OCI-LY3 (cell line): ENCODE measurements at regions not wholly inside any gene's neighbourhood (a gene's known extent, or its start where the extent isn't known, plus 50 kb on each side); places are given as distances from the start of the nearest gene placed in this dataset.
A peak's percentile ranks its signal among the peaks of the same experiment; 100 is the strongest.

ENCODE experiments used
- H2AFZ ChIP-seq: fragments of 200-600, 300-600 bp; shearing (Covaris generic); 2 replicates; pipeline ENCODE4 v1.6.0; 2014; ENCODE audit warnings: antibody characterized with exemption, low read depth, low read length
- H3K27ac ChIP-seq: fragments of 200-600, 300-600 bp; sonication (generic); 2 replicates; pipeline ENCODE4 v1.5.1; 2014; ENCODE audit warnings: mild to moderate bottlenecking, low read length, moderate library complexity, mixed read lengths
- H3K27me3 ChIP-seq: fragments of 200-600, 300-600 bp; sonication (generic); 2 replicates; pipeline ENCODE4 v1.6.1; 2014; ENCODE audit warnings: low read depth, low read length, mixed read lengths
- H3K36me3 ChIP-seq: fragments of 200-600, 300-600 bp; sonication (generic); replicated peaks from 2 replicates; pipeline ENCODE3; 2014; ENCODE audit warnings: low read depth, low read length, mixed read lengths
- H3K4me1 ChIP-seq: fragments of 300-600, 200-600 bp; sonication (generic); 2 replicates; pipeline ENCODE4 v1.6.1; 2014; ENCODE audit warnings: low read length, mixed read lengths
- H3K4me2 ChIP-seq: fragments of 200-600, 300-600 bp; sonication (generic); 2 replicates; pipeline ENCODE4 v1.6.1; 2014; ENCODE audit warnings: low read length, mixed read lengths
- H3K4me3 ChIP-seq: fragments of 300-600, 200-600 bp; sonication (generic); 2 replicates; pipeline ENCODE4 v1.5.1; 2014; ENCODE audit warnings: antibody characterized with exemption, mild to moderate bottlenecking, low read length, moderate library complexity
- H3K79me2 ChIP-seq: fragments of 300-600, 200-600 bp; shearing (Covaris generic); 2 replicates; pipeline ENCODE4 v1.6.1; 2014; ENCODE audit warnings: mild to moderate bottlenecking, low read length, mixed read lengths
- H3K9ac ChIP-seq: fragments of 300-600, 200-600 bp; shearing (Covaris generic); 2 replicates; pipeline ENCODE4 v1.6.0; 2014; ENCODE audit warnings: mild to moderate bottlenecking, low read length, moderate library complexity
- H3K9me3 ChIP-seq: fragments of 200-600, 300-600 bp; shearing (Covaris generic); 2 replicates; pipeline ENCODE4 v1.6.1; 2014; ENCODE audit warnings: low read length, mixed read lengths; ENCODE audit not compliant: insufficient read depth
- H4K20me1 ChIP-seq: fragments of 200-600, 300-600 bp; sonication (generic); 2 replicates; pipeline ENCODE4 v1.6.1; 2016; ENCODE audit warnings: low read length, mixed read lengths; ENCODE audit not compliant: insufficient read depth
- EZH2phosphoT487 ChIP-seq: fragments of 200-600 bp; shearing (Covaris generic); IDR thresholded peaks from 2 replicates; pipeline ENCODE4 v1.6.1; 2018; ENCODE audit warnings: antibody characterized with exemption, mixed run types, low read depth
- TF ChIP-seq, protein P1 (sequence below): fragments of 200-600, 300-600 bp; sonication (generic); IDR thresholded peaks from 2 replicates; pipeline ENCODE4 v1.5.1; 2014; ENCODE audit warnings: antibody characterized with exemption, low read length, low read depth

DNA sequence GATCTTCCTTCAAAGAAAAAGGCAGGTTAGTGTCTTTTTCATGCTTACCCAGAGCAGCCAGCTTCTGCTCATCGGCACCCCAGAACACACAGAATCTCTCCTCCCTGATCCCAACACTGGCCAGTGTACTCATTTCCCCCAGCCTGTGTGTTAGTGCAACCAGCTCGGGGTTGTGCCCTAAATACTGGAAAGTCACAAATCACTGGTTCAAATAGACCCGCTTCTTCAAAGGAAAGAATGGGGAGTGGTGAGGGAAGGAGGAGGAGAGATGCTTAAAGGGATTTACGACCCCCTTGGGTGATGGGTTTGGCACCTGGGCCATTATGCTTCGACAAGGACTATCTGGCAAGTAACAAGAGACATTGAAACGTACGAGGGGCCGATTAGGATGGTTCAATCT is 114.0 kb downstream of the FOXB1 start:
- H3K9ac ChIP-seq, result peak overlapping the region; percentile 48
- no peaks in the 10 kb centered on the region for H3K79me2 ChIP-seq
- H4K20me1 ChIP-seq, result no peaks in the 10 kb centered on the region
- no peaks in the 10 kb centered on the region for H3K27me3 ChIP-seq
- no peaks in the 10 kb centered on the region for H3K9me3 ChIP-seq
- H3K27ac ChIP-seq, result peak overlapping the region; percentile 99
- H3K4me1 ChIP-seq, result peaks cover 94% of the 10 kb centered on the region
- peak overlapping the region; percentile 64 for H2AFZ ChIP-seq
- no peaks in the 10 kb centered on the region for H3K36me3 ChIP-seq
- TF ChIP-seq EZH2phosphoT487, result no peak
- TF ChIP-seq, protein P1, sequence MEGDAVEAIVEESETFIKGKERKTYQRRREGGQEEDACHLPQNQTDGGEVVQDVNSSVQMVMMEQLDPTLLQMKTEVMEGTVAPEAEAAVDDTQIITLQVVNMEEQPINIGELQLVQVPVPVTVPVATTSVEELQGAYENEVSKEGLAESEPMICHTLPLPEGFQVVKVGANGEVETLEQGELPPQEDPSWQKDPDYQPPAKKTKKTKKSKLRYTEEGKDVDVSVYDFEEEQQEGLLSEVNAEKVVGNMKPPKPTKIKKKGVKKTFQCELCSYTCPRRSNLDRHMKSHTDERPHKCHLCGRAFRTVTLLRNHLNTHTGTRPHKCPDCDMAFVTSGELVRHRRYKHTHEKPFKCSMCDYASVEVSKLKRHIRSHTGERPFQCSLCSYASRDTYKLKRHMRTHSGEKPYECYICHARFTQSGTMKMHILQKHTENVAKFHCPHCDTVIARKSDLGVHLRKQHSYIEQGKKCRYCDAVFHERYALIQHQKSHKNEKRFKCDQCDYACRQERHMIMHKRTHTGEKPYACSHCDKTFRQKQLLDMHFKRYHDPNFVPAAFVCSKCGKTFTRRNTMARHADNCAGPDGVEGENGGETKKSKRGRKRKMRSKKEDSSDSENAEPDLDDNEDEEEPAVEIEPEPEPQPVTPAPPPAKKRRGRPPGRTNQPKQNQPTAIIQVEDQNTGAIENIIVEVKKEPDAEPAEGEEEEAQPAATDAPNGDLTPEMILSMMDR, result no peak
- peak overlapping the region; percentile 22 for H3K4me3 ChIP-seq
- H3K4me2 ChIP-seq, result peak overlapping the region; percentile 86

DNA sequence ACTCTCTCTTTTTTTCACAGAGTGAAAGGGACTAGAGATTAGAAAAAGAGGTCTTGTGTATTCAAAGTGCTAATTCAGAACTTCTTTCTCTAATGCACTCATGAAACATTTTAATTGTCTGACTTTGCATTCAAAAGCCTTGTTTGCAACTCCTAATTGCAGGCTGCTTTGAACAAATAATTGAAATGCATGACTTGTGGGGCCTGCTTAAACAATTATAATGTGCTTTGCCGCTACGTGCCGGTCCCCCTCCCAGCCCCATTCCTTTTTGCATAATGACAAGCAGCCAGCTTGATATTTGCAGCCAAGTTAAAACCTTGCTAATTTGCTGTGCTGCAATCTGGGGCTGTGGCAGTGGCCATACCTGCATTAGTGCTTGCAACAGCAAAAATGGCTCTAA is 114.5 kb downstream of the FOXB1 start:
- TF ChIP-seq, protein P1, result no peak
- TF ChIP-seq EZH2phosphoT487, result no peak
- H3K9ac ChIP-seq, result peak overlapping the region; percentile 48
- peak overlapping the region; percentile 22 for H3K4me3 ChIP-seq
- H3K79me2 ChIP-seq, result no peaks in the 10 kb centered on the region
- H2AFZ ChIP-seq, result peak overlapping the region; percentile 64; the same call in 1 of the 2 replicates
- peak overlapping the region; percentile 99 for H3K27ac ChIP-seq
- no peaks in the 10 kb centered on the region for H3K36me3 ChIP-seq
- H3K4me2 ChIP-seq, result peak overlapping the region; percentile 86
- peaks cover 93% of the 10 kb centered on the region for H3K4me1 ChIP-seq
- H3K9me3 ChIP-seq, result no peaks in the 10 kb centered on the region
- no peaks in the 10 kb centered on the region for H3K27me3 ChIP-seq
- H4K20me1 ChIP-seq, result no peaks in the 10 kb centered on the region

DNA sequence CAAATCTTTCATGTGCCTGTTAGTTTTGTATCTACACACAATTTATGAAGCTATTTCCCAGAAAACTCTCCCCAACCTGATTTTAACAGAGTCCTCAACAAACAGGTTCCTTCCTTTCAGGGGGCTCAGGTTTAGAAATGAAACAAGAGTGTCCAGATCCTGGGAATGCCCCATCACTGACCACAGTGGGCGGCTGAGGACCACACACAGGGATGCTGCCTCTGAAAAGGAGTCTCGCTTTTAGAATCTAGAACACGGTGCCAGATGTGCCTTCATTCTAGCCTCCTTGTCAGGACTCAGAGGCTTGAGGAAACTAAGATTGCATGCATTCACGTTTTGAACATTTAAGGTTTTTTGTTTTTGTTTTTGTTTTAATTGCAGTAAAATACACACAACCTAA is 115.0 kb downstream of the FOXB1 start:
- H3K36me3 ChIP-seq, result no peaks in the 10 kb centered on the region
- peak overlapping the region; percentile 86 for H3K4me2 ChIP-seq
- no peaks in the 10 kb centered on the region for H3K79me2 ChIP-seq
- H3K4me1 ChIP-seq, result peaks cover 95% of the 10 kb centered on the region
- peak overlapping the region; percentile 99 for H3K27ac ChIP-seq
- H3K4me3 ChIP-seq, result no peak overlapping the region
- H3K27me3 ChIP-seq, result no peaks in the 10 kb centered on the region
- H2AFZ ChIP-seq, result no peak overlapping the region
- no peak for TF ChIP-seq EZH2phosphoT487
- TF ChIP-seq, protein P1, result no peak
- H4K20me1 ChIP-seq, result no peaks in the 10 kb centered on the region
- no peaks in the 10 kb centered on the region for H3K9me3 ChIP-seq
- peak overlapping the region; percentile 87 for H3K9ac ChIP-seq

DNA sequence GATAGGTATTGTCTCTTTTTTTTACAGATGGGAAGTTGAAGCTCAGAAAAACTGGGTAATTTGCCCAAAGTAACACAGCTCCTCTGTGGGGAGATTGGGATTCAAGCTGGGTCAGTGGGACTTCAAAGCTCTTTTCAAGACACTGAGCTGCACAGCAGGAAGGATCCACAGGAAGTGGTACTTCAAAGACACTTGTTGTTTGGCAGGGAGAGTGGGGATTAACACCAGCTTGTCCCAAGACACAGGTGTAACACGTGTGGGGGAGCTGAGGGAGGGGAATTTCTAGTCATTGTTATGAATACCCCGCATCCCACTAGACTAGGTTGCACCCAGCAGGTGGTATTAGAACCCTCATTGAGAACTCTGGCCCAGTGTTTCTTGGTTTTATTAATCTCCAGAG is 116.0 kb downstream of the FOXB1 start:
- no peaks in the 10 kb centered on the region for H3K9me3 ChIP-seq
- H3K79me2 ChIP-seq, result no peaks in the 10 kb centered on the region
- peak overlapping the region; percentile 87 for H3K9ac ChIP-seq
- peaks cover 95% of the 10 kb centered on the region for H3K4me1 ChIP-seq
- TF ChIP-seq EZH2phosphoT487, result no peak
- TF ChIP-seq, protein P1, result no peak
- no peaks in the 10 kb centered on the region for H3K27me3 ChIP-seq
- no peaks in the 10 kb centered on the region for H4K20me1 ChIP-seq
- H3K4me2 ChIP-seq, result peak overlapping the region; percentile 86
- peak overlapping the region; percentile 27; the same call in 1 of the 2 replicates for H2AFZ ChIP-seq
- no peaks in the 10 kb centered on the region for H3K36me3 ChIP-seq
- H3K27ac ChIP-seq, result peak overlapping the region; percentile 99
- no peak overlapping the region for H3K4me3 ChIP-seq
